ENCODE measurements at regions not wholly inside any gene's neighbourhood (a gene's known extent, or its start where the extent isn't known, plus 50 kb on each side); places are given as distances from the start of the nearest gene placed in this dataset.

- DNase-seq (no peak), ATAC-seq (no peak)
- no peaks in the 10 kb centered on the region for H3K4me1 ChIP-seq (ENCODE audit: low read depth)
- H3K4me3 ChIP-seq: no peak overlapping the region
- intact Hi-C loops (cut with DNase I, micrococcal nuclease): no loop called here
- H3K9me3 ChIP-seq: no peaks in the 10 kb centered on the region
- no peak for TF ChIP-seq CTCF (IDR thresholded peaks at IDR 0.05)
- no peaks in the 10 kb centered on the region for H3K36me3 ChIP-seq (ENCODE audit: low read depth)
Measured at GRCh38 chr4:23959396-23960148, 69.7 kb upstream of the PPARGC1A start.

GRCh38 chr4:23958749-23959148 lies 68.9 kb upstream of the PPARGC1A start:
- intact Hi-C loops (cut with DNase I, micrococcal nuclease): no loop called here
- DNase-seq (no peak), ATAC-seq (no peak)
- Histone ChIP-seq H3K4me1 (ENCODE audit: low read depth) (no peaks in the 10 kb centered on the region), H3K36me3 (ENCODE audit: low read depth) (no peaks in the 10 kb centered on the region), H3K9me3 (no peaks in the 10 kb centered on the region), H3K4me3 (no peak overlapping the region)
- no peak for TF ChIP-seq CTCF (IDR thresholded peaks at IDR 0.05)

GRCh38 chr4:23957465-23957864 lies 67.6 kb upstream of the PPARGC1A start:
- Histone ChIP-seq H3K36me3 (ENCODE audit: low read depth) (no peaks in the 10 kb centered on the region), H3K9me3 (no peaks in the 10 kb centered on the region), H3K4me3 (no peak overlapping the region), H3K4me1 (ENCODE audit: low read depth) (no peaks in the 10 kb centered on the region)
- TF ChIP-seq CTCF (IDR thresholded peaks at IDR 0.05): no peak
- ATAC-seq (no peak), DNase-seq (no peak)
- intact Hi-C loops (cut with DNase I, micrococcal nuclease): no loop called here

GRCh38 chr4:23956601-23957364 lies 66.9 kb upstream of the PPARGC1A start:
- Histone ChIP-seq H3K9me3 (no peaks in the 10 kb centered on the region), H3K4me3 (no peak overlapping the region), H3K4me1 (ENCODE audit: low read depth) (no peaks in the 10 kb centered on the region), H3K36me3 (ENCODE audit: low read depth) (no peaks in the 10 kb centered on the region)
- DNase-seq (no peak), ATAC-seq (peak; percentile 81)
- intact Hi-C loops (cut with DNase I, micrococcal nuclease): no loop called here
- TF ChIP-seq CTCF (IDR thresholded peaks at IDR 0.05): no peak

- no peak for ATAC-seq
Measured at GRCh38 chr4:23952258-23952657, 62.4 kb upstream of the PPARGC1A start.

More at GRCh38 chr4:23952258-23952657, 62.4 kb upstream of the PPARGC1A start:
- TF ChIP-seq CTCF (IDR thresholded peaks at IDR 0.05): no peak
- intact Hi-C loops (cut with DNase I, micrococcal nuclease): no loop called here
- H3K4me3 ChIP-seq: no peak overlapping the region
- DNase-seq: no peak
- no peaks in the 10 kb centered on the region for H3K9me3 ChIP-seq
- H3K4me1 ChIP-seq (ENCODE audit: low read depth): no peaks in the 10 kb centered on the region
- H3K36me3 ChIP-seq (ENCODE audit: low read depth): no peaks in the 10 kb centered on the region
